Kidney (tissue), 13 donors: ENCODE measurements at regions not wholly inside any gene's neighbourhood (a gene's known extent, or its start where the extent isn't known, plus 50 kb on each side); places are given as distances from the start of the nearest gene placed in this dataset.

Experiments used
- DNase-seq, 5 donors: peaks; one replicate each; pipeline ENCODE4 v3.0.0-alpha.2; 2013 to 2020
- FAIRE-seq: peaks from 2 replicates; lab custom pipeline; 2012; peaks lifted over from hg19 to GRCh38; lab: Jason Lieb, UNC
- H3K27ac ChIP-seq, 2 donors: one replicate each; pipeline ENCODE4 v1.7.0; 2013; ENCODE audit warnings: low read depth in 2 of 2, low read length in 2 of 2, inconsistent platforms in 1 of 2
- H3K27me3 ChIP-seq: one replicate; pipeline ENCODE4 v1.7.1; 2013; ENCODE audit warnings: low read length, inconsistent platforms; ENCODE audit not compliant: control insufficient read depth, insufficient read depth
- H3K36me3 ChIP-seq, 3 donors: one replicate each; pipeline versions ENCODE4 v1.7.0 to v1.7.1; 2013; ENCODE audit warnings: low read length in 3 of 3, control low read depth in 1 of 3, inconsistent platforms in 1 of 3; ENCODE audit not compliant: insufficient read depth in 3 of 3, control insufficient read depth in 2 of 3
- H3K4me1 ChIP-seq, 3 donors: one replicate each; pipeline versions ENCODE4 v1.7.0 to v1.7.1; 2013; ENCODE audit warnings: low read length in 3 of 3, inconsistent platforms in 1 of 3, low read depth in 1 of 3; ENCODE audit not compliant: control insufficient read depth in 2 of 3, insufficient read depth in 2 of 3
- H3K4me3 ChIP-seq, 3 donors: one replicate each; pipeline versions ENCODE4 v1.7.0 to v1.8.1; 2013; ENCODE audit warnings: low read length in 3 of 3, control low read depth in 1 of 3, inconsistent platforms in 1 of 3
- H3K9ac ChIP-seq, 3 donors: one replicate each; pipeline versions ENCODE4 v1.7.0 to v1.7.1; 2013; ENCODE audit warnings: low read length in 3 of 3, control low read depth in 1 of 3, inconsistent platforms in 1 of 3
- H3K9me3 ChIP-seq, 3 donors: one replicate each; pipeline versions ENCODE4 v1.7.0 to v1.7.1; 2013; ENCODE audit warnings: low read length in 3 of 3, control low read depth in 1 of 3, inconsistent platforms in 1 of 3; ENCODE audit not compliant: control insufficient read depth in 2 of 3, insufficient read depth in 1 of 3
- CTCF ChIP-seq: IDR thresholded peaks from 3 replicates; pipeline ENCODE4 v1.5.1; 2012; ENCODE audit warnings: mild to moderate bottlenecking, moderate library complexity, borderline replicate concordance; ENCODE audit not compliant: insufficient read depth; ENCODE audit errors: extremely low read depth
- intact Hi-C: fragments of 100-400 bp; cut with DNase I; formaldehyde crosslinking; loops from one replicate; pipeline ENCODE4 v1.11.1; 2022
- donor health status: control.
- donor health status: control.
- donor health status: control.
- donor health status: control.
- donor health status: control.
- donor health status: DM: yes; HTN: yes; CAD: no.
- donor health status: Normal renal cell carcinoma (clear cell type).

GRCh38 chr4:11488657-11489452 lies 60.2 kb upstream of the HS3ST1 start:
- Histone ChIP-seq H3K9ac (no peak overlapping the region), H3K4me1 (no peaks in the 10 kb centered on the region), H3K9me3 (no peaks in the 10 kb centered on the region), H3K4me3 (no peak overlapping the region), H3K36me3 (no peaks in the 10 kb centered on the region), H3K27ac (no peak overlapping the region), H3K27me3 (no peaks in the 10 kb centered on the region)
- intact Hi-C loops = no loop called here
- no peak for DNase-seq
- TF ChIP-seq CTCF = peak; percentile 29
- no peak for FAIRE-seq

GRCh38 chr4:11487868-11488544 lies 59.3 kb upstream of the HS3ST1 start:
- intact Hi-C loops = no loop called here
- no peak for TF ChIP-seq CTCF
- FAIRE-seq (no peak), DNase-seq (peak in 2 of 5 donors; percentile 44 to 73)
- H3K36me3 ChIP-seq = no peaks in the 10 kb centered on the region
- no peaks in the 10 kb centered on the region for H3K9me3 ChIP-seq
- H3K4me3 ChIP-seq = no peak overlapping the region
- no peaks in the 10 kb centered on the region for H3K27me3 ChIP-seq
- no peak overlapping the region for H3K9ac ChIP-seq
- no peaks in the 10 kb centered on the region for H3K4me1 ChIP-seq
- H3K27ac ChIP-seq = no peak overlapping the region

- Histone ChIP-seq H3K9ac (no peak overlapping the region), H3K9me3 (no peaks in the 10 kb centered on the region), H3K27me3 (no peaks in the 10 kb centered on the region), H3K36me3 (no peaks in the 10 kb centered on the region), H3K27ac (no peak overlapping the region), H3K4me3 (no peak overlapping the region), H3K4me1 (no peaks in the 10 kb centered on the region)
- intact Hi-C loops = no loop called here
- DNase-seq = no peak
- no peak for TF ChIP-seq CTCF
- no peak for FAIRE-seq
Measured at GRCh38 chr4:11487139-11487538, 58.4 kb upstream of the HS3ST1 start.
